Esophagus muscularis mucosa (tissue), 3 donors: ENCODE measurements at regions not wholly inside any gene's neighbourhood (a gene's known extent, or its start where the extent isn't known, plus 50 kb on each side); places are given as distances from the start of the nearest gene placed in this dataset.

Source experiments
- CTCF ChIP-seq, 3 experiments: fragments of 200-600 bp in 2 of 3; fragments of 450-650 bp in 1 of 3; sonication (generic) in 2 of 3; IDR thresholded peaks; one replicate each; pipeline ENCODE4 v1.5.1; 2017 to 2019; ENCODE audit warnings: antibody characterized with exemption in 3 of 3, mild to moderate bottlenecking in 2 of 3, moderate library complexity in 1 of 3
- EP300 ChIP-seq: sonication (generic); formaldehyde crosslinking; IDR thresholded peaks from one replicate; pipeline ENCODE4 v1.6.1; 2017; ENCODE audit warnings: antibody characterized with exemption

- TF ChIP-seq EP300: no peak
- no peak for TF ChIP-seq CTCF (IDR thresholded peaks at IDR 0.05)
Observed at GRCh38 chr10:9850415-9850814, 1167.3 kb upstream of the CELF2 start.
